H9 (cell line): ENCODE measurements at regions not wholly inside any gene's neighbourhood (a gene's known extent, or its start where the extent isn't known, plus 50 kb on each side); places are given as distances from the start of the nearest gene placed in this dataset.

Experiments
- DNase-seq: peaks from one replicate; pipeline ENCODE4 v3.0.0-alpha.2; 2017
- H2AFZ ChIP-seq: one replicate; pipeline ENCODE4 v1.6.1; 2013; ENCODE audit warnings: mild to moderate bottlenecking, low read length, control low read depth, moderate library complexity
- H2AK5ac ChIP-seq: 2 replicates; pipeline ENCODE4 v1.6.1; 2013; ENCODE audit warnings: low read length, control low read depth, mixed read lengths; ENCODE audit not compliant: insufficient read length
- H2BK120ac ChIP-seq: one replicate; pipeline ENCODE4 v1.6.1; 2013; ENCODE audit warnings: low read depth, mild to moderate bottlenecking, low read length, control low read depth, inconsistent platforms; ENCODE audit not compliant: poor library complexity, severe bottlenecking
- H2BK12ac ChIP-seq: 2 replicates; pipeline ENCODE4 v1.6.1; 2013; ENCODE audit warnings: low read length, control low read depth, mixed read lengths, low read depth; ENCODE audit not compliant: insufficient read length
- H2BK15ac ChIP-seq: 2 replicates; pipeline ENCODE4 v1.6.1; 2013; ENCODE audit warnings: low read depth, low read length, control low read depth
- H2BK20ac ChIP-seq: one replicate; pipeline ENCODE4 v1.6.1; 2013; ENCODE audit warnings: low read depth, mild to moderate bottlenecking, low read length, control low read depth, inconsistent platforms; ENCODE audit not compliant: poor library complexity, severe bottlenecking
- H2BK5ac ChIP-seq: 2 replicates; pipeline ENCODE4 v1.6.1; 2013; ENCODE audit warnings: low read length, control low read depth, mixed read lengths; ENCODE audit not compliant: insufficient read length
- H3K14ac ChIP-seq: 2 replicates; pipeline ENCODE4 v1.6.1; 2013; ENCODE audit warnings: low read length, control low read depth; ENCODE audit not compliant: insufficient read depth
- H3K18ac ChIP-seq: 2 replicates; pipeline ENCODE4 v1.6.1; 2013; ENCODE audit warnings: low read depth, mild to moderate bottlenecking, mixed read lengths, low read length, control low read depth; ENCODE audit not compliant: insufficient read length
- H3K23ac ChIP-seq: 2 replicates; pipeline ENCODE4 v1.6.1; 2013; ENCODE audit warnings: low read length, control low read depth, mixed read lengths, low read depth; ENCODE audit not compliant: insufficient read length
- H3K23me2 ChIP-seq: 2 replicates; pipeline ENCODE4 v1.6.1; 2013; ENCODE audit warnings: low read depth, mild to moderate bottlenecking, mixed read lengths, low read length, control low read depth; ENCODE audit not compliant: insufficient read length, poor library complexity, severe bottlenecking
- H3K27ac ChIP-seq: 2 replicates; pipeline ENCODE4 v1.5.1; 2013; ENCODE audit warnings: low read length, control low read depth, mixed read lengths, low read depth; ENCODE audit not compliant: insufficient read length
- H3K27me3 ChIP-seq: 2 replicates; pipeline ENCODE4 v1.6.1; 2013; ENCODE audit warnings: low read length, control low read depth, inconsistent platforms; ENCODE audit not compliant: insufficient read depth
- H3K4ac ChIP-seq: 2 replicates; pipeline ENCODE4 v1.6.1; 2013; ENCODE audit warnings: low read depth, mild to moderate bottlenecking, control low read depth, inconsistent platforms, low read length, moderate library complexity
- H3K4me1 ChIP-seq: 2 replicates; pipeline ENCODE4 v1.6.1; 2013; ENCODE audit warnings: low read length, control low read depth, inconsistent platforms; ENCODE audit not compliant: insufficient read depth
- H3K4me2 ChIP-seq: 2 replicates; pipeline ENCODE4 v1.6.1; 2013; ENCODE audit warnings: low read length, control low read depth, mixed read lengths; ENCODE audit not compliant: insufficient read length, insufficient read depth
- H3K56ac ChIP-seq: 2 replicates; pipeline ENCODE4 v1.6.1; 2013; ENCODE audit warnings: low read depth, mild to moderate bottlenecking, mixed read lengths, low read length, control low read depth; ENCODE audit not compliant: insufficient read length
- H3K79me1 ChIP-seq: 2 replicates; pipeline ENCODE4 v1.6.1; 2013; ENCODE audit warnings: low read depth, mild to moderate bottlenecking, moderate library complexity, low read length, control low read depth, inconsistent platforms; ENCODE audit not compliant: insufficient read depth, poor library complexity, severe bottlenecking
- H3K79me2 ChIP-seq: 2 replicates; pipeline ENCODE4 v1.6.1; 2013; ENCODE audit warnings: low read length, control low read depth, inconsistent platforms; ENCODE audit not compliant: insufficient read depth
- H3K9ac ChIP-seq: 2 replicates; pipeline ENCODE4 v1.6.1; 2013; ENCODE audit warnings: low read length, control low read depth, mixed read lengths; ENCODE audit not compliant: insufficient read length; ENCODE audit errors: extremely low read depth
- H3K9me3 ChIP-seq: one replicate; pipeline ENCODE4 v1.6.1; 2013; ENCODE audit warnings: low read depth, low read length, inconsistent platforms; ENCODE audit not compliant: control insufficient read depth
- H3T11ph ChIP-seq: one replicate; pipeline ENCODE4 v1.6.1; 2013; ENCODE audit warnings: mild to moderate bottlenecking, low read length, control low read depth, inconsistent platforms
- H4K20me1 ChIP-seq: one replicate; pipeline ENCODE4 v1.6.1; 2013; ENCODE audit not compliant: control insufficient read depth, insufficient read length, insufficient read depth
- H4K5ac ChIP-seq: 2 replicates; pipeline ENCODE4 v1.6.1; 2013; ENCODE audit warnings: low read depth, mild to moderate bottlenecking, mixed read lengths, low read length, control low read depth; ENCODE audit not compliant: insufficient read length
- H4K8ac ChIP-seq: replicated peaks from 2 replicates; pipeline ENCODE4 v1.6.1; 2013; ENCODE audit warnings: low read length, control low read depth, mixed read lengths, low read depth; ENCODE audit not compliant: insufficient read length
- H4K91ac ChIP-seq: 2 replicates; pipeline ENCODE4 v1.6.1; 2013; ENCODE audit warnings: low read depth, mild to moderate bottlenecking, moderate library complexity, mixed read lengths, low read length, control low read depth; ENCODE audit not compliant: insufficient read length
- H3K27ac Mint-ChIP-seq, 3 experiments: 2 replicates in 2 of 3; 3 replicates in 1 of 3; pipeline ENCODE4 v1.8.0; 2020 to 2021; ENCODE audit warnings: mixed read lengths in 3 of 3, mild to moderate bottlenecking in 1 of 3, moderate library complexity in 1 of 3
- H3K27me3 Mint-ChIP-seq: 2 replicates; pipeline ENCODE4 v1.8.0; 2021; ENCODE audit warnings: low read depth, mild to moderate bottlenecking, moderate library complexity, mixed read lengths
- H3K36me3 Mint-ChIP-seq, 3 experiments: 2 replicates in 2 of 3; 3 replicates in 1 of 3; pipeline ENCODE4 v1.8.0; 2020 to 2021; ENCODE audit warnings: low read depth in 3 of 3, mixed read lengths in 3 of 3; ENCODE audit not compliant: insufficient read depth in 1 of 3
- H3K4me1 Mint-ChIP-seq, 2 experiments: 2 replicates each; pipeline ENCODE4 v1.8.0; 2020; ENCODE audit warnings: mixed read lengths in 2 of 2
- H3K4me3 Mint-ChIP-seq, 2 experiments: 2 replicates in 1 of 2; 3 replicates in 1 of 2; pipeline ENCODE4 v1.8.0; 2020 to 2021; ENCODE audit warnings: mild to moderate bottlenecking in 2 of 2, mixed read lengths in 2 of 2, moderate library complexity in 1 of 2
- H3K9me3 Mint-ChIP-seq, 2 experiments: 2 replicates in 1 of 2; 3 replicates in 1 of 2; pipeline ENCODE4 v1.8.0; 2020; ENCODE audit warnings: mild to moderate bottlenecking in 2 of 2, mixed read lengths in 2 of 2, moderate library complexity in 1 of 2
- CTCF ChIP-seq: fragments of 200-600 bp; sonication (generic); conservative IDR thresholded peaks from 3 replicates; pipeline ENCODE4 v1.8.0; 2021; ENCODE audit warnings: antibody characterized with exemption, mild to moderate bottlenecking
- whole genome bisulfite sequencing: extraction: QIAGEN DNeasy Blood & Tissue Kit; methylation state at CpG from one replicate; pipeline ENCODE4 v1.1.7; 2013; ENCODE audit warnings: missing lambda C conversion rate, low lambda C conversion rate, mixed read lengths; ENCODE audit not compliant: insufficient read length; ENCODE audit errors: extremely low coverage; 5-methylcytosine and 5-hydroxymethylcytosine counted together

DNA sequence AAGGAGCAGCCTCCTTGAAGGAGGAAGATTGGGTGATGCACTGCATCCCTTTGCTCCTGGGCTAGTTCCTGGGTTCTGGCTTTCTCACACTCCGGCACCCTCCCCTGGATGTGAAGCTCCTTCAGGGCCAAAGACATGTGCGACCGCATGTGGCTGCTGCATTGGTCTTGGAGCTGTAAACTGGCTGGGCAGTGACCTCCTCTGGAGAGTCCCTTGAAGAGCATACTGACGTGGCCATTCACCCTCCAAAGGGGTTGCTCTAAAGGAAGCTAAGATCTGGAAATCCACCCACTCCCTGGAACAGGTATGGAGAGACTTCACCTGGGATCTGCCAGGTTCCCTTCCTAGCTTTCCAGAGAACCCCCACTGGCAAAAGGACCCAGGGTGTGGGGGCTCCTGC, 62.1 kb downstream of the TMEM17 start:
- no peak overlapping the region for H2BK20ac ChIP-seq
- no peak overlapping the region for H4K5ac ChIP-seq
- H3K14ac ChIP-seq, result no peak overlapping the region
- no peak overlapping the region for H3K4me3 Mint-ChIP-seq
- H3K4me2 ChIP-seq, result no peak overlapping the region
- no peak overlapping the region for H3K9ac ChIP-seq
- H3K27ac Mint-ChIP-seq, result no peak overlapping the region
- H2BK15ac ChIP-seq, result no peak overlapping the region
- no peaks in the 10 kb centered on the region; a peak in 2 of 5 replicates for H3K9me3 Mint-ChIP-seq
- H3K4me1 Mint-ChIP-seq, result no peaks in the 10 kb centered on the region
- no peak overlapping the region for H3K23ac ChIP-seq
- peaks cover 4% of the 10 kb centered on the region; the same call in 1 of the 2 replicates for H3K27me3 Mint-ChIP-seq
- H4K20me1 ChIP-seq, result no peaks in the 10 kb centered on the region
- no peaks in the 10 kb centered on the region for H3K79me2 ChIP-seq
- H2BK5ac ChIP-seq, result no peak overlapping the region
- H3K27me3 ChIP-seq, result no peaks in the 10 kb centered on the region; the same call in 1 of the 2 replicates
- no peaks in the 10 kb centered on the region for H3K36me3 Mint-ChIP-seq
- H4K91ac ChIP-seq, result no peak overlapping the region
- no peaks in the 10 kb centered on the region for H3K4me1 ChIP-seq
- H3K56ac ChIP-seq, result no peak overlapping the region
- no peak overlapping the region for H3K4ac ChIP-seq
- H3K18ac ChIP-seq, result no peak overlapping the region
- H2AFZ ChIP-seq, result no peak overlapping the region
- H2BK12ac ChIP-seq, result no peak overlapping the region
- TF ChIP-seq CTCF, result peak; percentile 39; the same call in 2 of the 3 replicates
- H3K9me3 ChIP-seq, result no peaks in the 10 kb centered on the region
- no peak overlapping the region for H2AK5ac ChIP-seq
- no peak for DNase-seq
- no peaks in the 10 kb centered on the region for H3K79me1 ChIP-seq
- H3K23me2 ChIP-seq, result no peaks in the 10 kb centered on the region
- H4K8ac ChIP-seq, result no peak overlapping the region
- H3K27ac ChIP-seq, result no peak overlapping the region
- H3T11ph ChIP-seq, result no peak overlapping the region
- no peak overlapping the region for H2BK120ac ChIP-seq
- WGBS, result no CpG with 5 or more reads among the region's 4 CpGs
